Activated CD4-positive, alpha-beta T cell treated with anti-CD3 and anti-CD28 coated beads, Interleukin-2, amount 50 U/mL, for 4 hours (primary cell): ENCODE measurements at regions not wholly inside any gene's neighbourhood (a gene's known extent, or its start where the extent isn't known, plus 50 kb on each side); places are given as distances from the start of the nearest gene placed in this dataset.
"Not testable (repeated sequence)": the region's sequence is repeated elsewhere in the genome, so short reads cannot be mapped to it uniquely, and the experiment has no call there.

Experiments used
- DNase-seq, 2 experiments: peaks; one replicate each; pipeline ENCODE4 v3.0.0-alpha.2; 2020

- no peak for DNase-seq
Measured at GRCh38 chr2:61671561-61672315, 133.6 kb upstream of the XPO1 start.

- DNase-seq, result no peak
Measured at GRCh38 chr2:61670591-61671501, 132.7 kb upstream of the XPO1 start.

GRCh38 chr2:61664190-61664589 is 126.0 kb upstream of the XPO1 start:
- DNase-seq, result no peak

- no peak for DNase-seq
Measured at GRCh38 chr2:61662990-61663389, 124.8 kb upstream of the XPO1 start.

- DNase-seq, result no peak
Measured at GRCh38 chr2:61660511-61661388, 122.6 kb upstream of the XPO1 start.

GRCh38 chr2:61658841-61659780 is 121.0 kb upstream of the XPO1 start:
- no peak for DNase-seq

GRCh38 chr2:61649946-61650345 is 111.8 kb upstream of the XPO1 start:
- DNase-seq, result not testable (repeated sequence)

GRCh38 chr2:61649021-61649420 is 110.9 kb upstream of the XPO1 start:
- no peak for DNase-seq

GRCh38 chr2:61647044-61647443 is 108.9 kb upstream of the XPO1 start:
- DNase-seq, result no peak

GRCh38 chr2:61645911-61646310 is 107.8 kb upstream of the XPO1 start:
- no peak for DNase-seq

GRCh38 chr2:61643153-61643552 is 105.0 kb upstream of the XPO1 start:
- not testable (repeated sequence) for DNase-seq

GRCh38 chr2:61640406-61640805 is 102.2 kb upstream of the XPO1 start:
- DNase-seq, result no peak

- no peak for DNase-seq
Measured at GRCh38 chr2:61639721-61640120, 101.6 kb upstream of the XPO1 start.

- DNase-seq, result no peak
Measured at GRCh38 chr2:61636686-61637085, 98.5 kb upstream of the XPO1 start.

- no peak for DNase-seq
Measured at GRCh38 chr2:61634512-61634911, 96.4 kb upstream of the XPO1 start.

GRCh38 chr2:61633250-61633649 is 95.1 kb upstream of the XPO1 start:
- DNase-seq, result no peak

- DNase-seq, result no peak
Measured at GRCh38 chr2:61632276-61633169, 94.4 kb upstream of the XPO1 start.

GRCh38 chr2:61631321-61631720 is 93.2 kb upstream of the XPO1 start:
- no peak for DNase-seq

- DNase-seq, result no peak
Measured at GRCh38 chr2:61626827-61627226, 88.7 kb upstream of the XPO1 start.

GRCh38 chr2:61623747-61624146 is 85.6 kb upstream of the XPO1 start:
- DNase-seq, result no peak
